Hematopoietic multipotent progenitor cell (in vitro differentiated cells): ENCODE measurements at regions not wholly inside any gene's neighbourhood (a gene's known extent, or its start where the extent isn't known, plus 50 kb on each side); places are given as distances from the start of the nearest gene placed in this dataset.

Experiments used
- DNase-seq, 3 donors: peaks; one replicate each; pipeline ENCODE4 v3.0.0-alpha.2; 2011 to 2015; ENCODE audit warnings: low read depth in 2 of 3, low spot score in 2 of 3

- no peak for DNase-seq
Measured at GRCh38 chr6:169847901-169848311, 96.5 kb downstream of the ERMARD start.

- DNase-seq: no peak
Measured at GRCh38 chr6:169847141-169847674, 95.8 kb downstream of the ERMARD start.

DNA sequence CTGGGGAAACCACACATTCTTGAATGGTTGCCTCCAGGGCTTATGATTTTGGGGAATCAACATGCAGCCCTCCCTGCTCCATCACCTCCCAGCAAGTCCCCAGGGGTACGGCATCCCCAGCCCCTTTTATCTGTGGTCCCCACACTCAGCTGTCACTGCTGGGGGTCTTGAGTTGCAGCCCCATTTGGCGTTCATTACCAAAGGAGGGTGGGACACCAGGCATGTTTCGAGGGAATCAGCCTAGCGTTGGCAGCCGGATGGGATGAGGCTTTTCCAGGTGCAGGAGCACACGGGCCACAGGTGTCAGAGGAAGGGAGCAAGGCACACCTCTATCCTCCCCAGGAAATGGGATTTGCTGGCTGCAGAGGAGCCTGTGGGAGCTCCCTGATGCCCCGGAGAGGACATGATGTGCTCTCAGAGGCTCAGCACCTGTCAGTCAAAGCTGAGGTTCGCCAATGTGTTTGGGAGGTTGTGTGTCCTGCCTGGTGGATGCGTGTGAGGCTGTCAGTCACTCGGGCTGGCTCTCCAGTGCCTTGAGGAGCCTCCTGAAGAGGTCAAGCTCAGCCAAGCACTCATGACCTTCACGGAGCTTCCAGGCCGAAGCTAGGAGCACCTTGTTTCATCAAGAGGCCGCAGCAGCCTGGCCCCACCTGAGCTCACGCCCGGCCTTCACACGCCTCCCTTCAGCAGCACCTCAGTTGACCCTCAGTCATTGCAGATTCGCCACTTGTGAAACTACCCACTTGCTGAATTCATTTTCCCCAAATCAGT is 95.0 kb downstream of the ERMARD start:
- DNase-seq: no peak

DNA sequence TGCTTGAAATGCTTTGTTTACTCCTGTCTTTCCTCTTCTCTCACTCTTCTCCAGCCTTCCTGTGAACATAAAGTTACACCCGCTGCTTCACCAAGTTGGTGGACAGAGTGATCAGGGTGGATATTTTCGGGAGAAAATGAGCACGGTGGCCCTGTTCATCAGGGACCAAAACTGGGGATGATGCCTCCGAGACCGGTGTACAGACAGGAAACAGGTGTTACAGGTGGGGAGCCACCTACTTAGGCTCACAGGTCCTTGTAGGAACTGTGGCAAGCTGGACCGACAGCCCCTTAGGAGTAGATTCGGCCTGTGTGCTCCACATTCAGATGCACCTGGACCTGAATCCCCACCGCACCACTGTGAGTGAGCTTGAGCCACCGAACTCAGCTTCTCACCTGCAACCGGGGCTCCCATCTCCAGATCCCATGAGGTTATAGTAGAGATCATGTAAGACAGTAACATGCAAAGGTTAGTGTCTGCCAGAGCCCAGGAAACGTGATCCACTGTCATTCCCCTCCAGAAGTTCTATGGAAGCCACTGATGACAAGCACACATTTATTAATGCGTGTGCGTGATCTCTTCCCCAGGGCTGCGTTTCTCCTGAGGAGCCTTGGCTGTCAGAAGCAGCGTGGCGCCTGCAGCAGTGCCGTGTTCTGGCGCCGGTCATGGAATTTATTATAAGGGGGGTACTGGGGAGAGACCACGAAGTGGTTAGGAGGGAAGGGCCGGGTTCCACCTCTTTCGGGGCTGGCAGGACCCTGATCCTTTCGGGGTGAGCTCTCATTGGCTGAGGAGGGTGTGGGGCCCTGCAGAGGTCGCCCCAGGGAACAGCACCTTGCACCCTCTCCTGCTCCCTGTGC is 94.2 kb downstream of the ERMARD start:
- no peak for DNase-seq

DNA sequence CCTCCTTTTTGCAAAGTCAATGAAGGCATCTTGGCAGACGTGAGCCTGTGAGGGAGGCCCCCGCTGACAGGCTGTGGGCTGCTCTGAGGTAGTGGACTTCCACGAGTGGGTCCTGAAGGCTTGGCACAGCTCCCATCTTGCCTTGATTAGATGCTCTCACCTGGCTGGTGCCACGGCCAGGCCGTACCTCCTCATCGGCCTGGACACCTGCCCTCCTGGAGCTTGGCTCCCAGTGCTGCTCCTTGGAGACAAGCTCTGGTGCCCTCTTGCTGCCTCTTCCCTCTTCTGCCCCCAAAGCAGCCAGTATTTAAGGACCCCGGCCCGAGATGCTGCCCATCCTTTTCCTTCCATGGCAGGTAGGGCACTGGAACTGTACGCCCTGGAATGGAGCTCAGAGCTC is 93.5 kb downstream of the ERMARD start:
- DNase-seq: no peak

GRCh38 chr6:169843991-169844390 is 92.6 kb downstream of the ERMARD start:
- DNase-seq: no peak

DNA sequence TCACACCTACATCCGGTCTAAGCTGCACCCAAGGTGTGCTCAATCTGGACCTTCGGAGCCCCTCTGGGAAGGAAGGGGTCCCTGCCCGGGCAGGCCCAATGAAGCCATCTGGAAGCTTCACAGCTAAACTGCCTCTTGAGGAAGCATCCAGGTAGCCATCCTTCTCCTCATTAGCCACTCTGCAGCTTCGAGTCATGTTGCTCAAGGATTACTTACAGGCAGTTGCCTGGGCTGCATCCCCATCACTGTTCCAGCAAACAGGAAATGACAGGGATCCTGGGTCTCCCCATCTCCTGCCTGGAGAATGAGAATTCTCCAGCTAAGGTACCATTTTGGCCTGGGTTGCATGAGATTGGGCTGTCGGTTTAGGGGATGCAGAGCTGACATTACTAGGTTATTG is 91.7 kb downstream of the ERMARD start:
- no peak for DNase-seq

GRCh38 chr6:169841907-169842606 is 90.6 kb downstream of the ERMARD start:
- no peak for DNase-seq

- DNase-seq: no peak
Measured at GRCh38 chr6:169841251-169841650, 89.8 kb downstream of the ERMARD start.

DNA sequence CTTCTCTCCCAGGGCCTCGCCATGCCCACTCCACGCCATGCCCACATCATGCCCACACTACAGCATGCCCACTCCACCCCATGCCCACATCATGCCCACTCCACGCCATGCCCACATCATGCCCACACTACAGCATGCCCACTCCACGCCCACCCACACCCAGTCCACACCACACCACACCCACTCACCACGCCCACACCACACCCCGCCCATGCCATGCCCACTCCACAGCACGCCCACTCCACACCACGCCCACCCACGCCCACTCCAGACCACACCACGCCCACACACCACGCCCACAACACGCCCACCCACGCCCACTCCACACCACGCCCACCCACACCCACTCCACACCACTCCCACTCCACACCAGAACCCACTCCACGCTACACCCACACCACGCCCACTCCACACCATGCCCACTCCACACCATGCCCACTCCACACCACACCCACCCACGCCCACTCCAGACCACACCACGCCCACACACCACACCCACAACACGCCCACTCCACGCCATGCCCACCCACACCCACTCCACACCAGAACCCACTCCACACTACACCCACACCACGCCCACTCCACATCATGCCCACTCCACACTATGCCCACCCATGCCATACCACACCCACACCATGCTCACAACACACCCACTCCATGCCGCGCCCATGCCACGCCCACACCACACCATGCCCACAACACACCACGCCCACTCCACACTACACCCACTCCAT is 88.6 kb downstream of the ERMARD start:
- DNase-seq: no peak

DNA sequence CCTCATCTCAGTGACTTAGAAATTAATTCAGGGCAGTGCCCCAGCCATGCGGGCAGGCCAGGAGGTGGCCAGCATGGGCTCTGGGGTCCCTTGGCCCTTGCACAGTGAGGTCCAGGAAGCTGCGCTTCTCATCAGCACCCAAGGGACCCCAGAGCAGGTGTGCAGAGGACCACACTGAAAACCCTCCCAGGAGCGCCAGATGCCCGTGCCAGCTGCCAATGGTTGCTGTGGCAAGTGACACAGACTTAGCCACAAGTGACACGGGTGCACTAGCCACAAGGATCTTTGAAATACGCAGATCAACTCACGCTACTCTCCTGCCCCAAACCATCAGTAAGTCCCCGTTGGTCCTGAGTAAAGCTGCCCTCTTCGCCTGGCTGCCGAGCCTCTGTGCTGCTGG is 88.1 kb downstream of the ERMARD start:
- no peak for DNase-seq

GRCh38 chr6:169839029-169839481 is 87.6 kb downstream of the ERMARD start:
- no peak for DNase-seq

DNA sequence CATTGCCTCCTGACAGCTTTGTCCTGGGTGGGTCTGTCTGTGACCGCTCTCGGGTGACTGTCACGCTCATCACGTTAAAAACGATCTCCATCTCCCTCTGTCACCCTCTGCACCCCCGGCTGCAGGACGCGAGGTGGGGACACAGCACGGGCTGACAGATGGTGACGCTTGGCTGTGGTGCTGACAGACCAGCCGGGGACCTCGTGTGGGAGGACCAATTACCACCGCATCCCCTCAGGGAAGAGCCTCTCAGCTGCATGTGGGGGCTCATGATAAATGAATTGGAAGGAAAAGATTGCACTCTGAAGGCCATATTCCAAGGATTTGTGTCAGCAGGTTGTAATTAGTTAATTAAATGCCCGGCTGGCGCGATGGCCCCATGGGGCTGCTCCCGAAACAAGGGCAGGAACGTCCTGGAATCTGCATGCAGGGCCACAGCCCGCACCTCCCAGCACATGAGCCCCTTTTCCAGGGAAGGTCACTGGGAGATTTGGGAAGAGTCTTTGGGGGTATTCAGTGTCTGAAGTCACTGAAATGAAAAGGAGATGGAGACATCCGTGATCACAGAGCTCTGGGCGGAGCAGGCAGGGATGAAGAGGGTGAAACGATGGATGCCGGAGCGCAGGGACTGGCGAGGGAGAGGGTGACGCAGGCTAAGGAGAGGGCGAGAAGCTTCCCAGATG is 87.1 kb downstream of the ERMARD start:
- no peak for DNase-seq

GRCh38 chr6:169837529-169838250 is 86.3 kb downstream of the ERMARD start:
- no peak for DNase-seq

- no peak for DNase-seq
Measured at GRCh38 chr6:169833258-169833794, 81.9 kb downstream of the ERMARD start.

DNA sequence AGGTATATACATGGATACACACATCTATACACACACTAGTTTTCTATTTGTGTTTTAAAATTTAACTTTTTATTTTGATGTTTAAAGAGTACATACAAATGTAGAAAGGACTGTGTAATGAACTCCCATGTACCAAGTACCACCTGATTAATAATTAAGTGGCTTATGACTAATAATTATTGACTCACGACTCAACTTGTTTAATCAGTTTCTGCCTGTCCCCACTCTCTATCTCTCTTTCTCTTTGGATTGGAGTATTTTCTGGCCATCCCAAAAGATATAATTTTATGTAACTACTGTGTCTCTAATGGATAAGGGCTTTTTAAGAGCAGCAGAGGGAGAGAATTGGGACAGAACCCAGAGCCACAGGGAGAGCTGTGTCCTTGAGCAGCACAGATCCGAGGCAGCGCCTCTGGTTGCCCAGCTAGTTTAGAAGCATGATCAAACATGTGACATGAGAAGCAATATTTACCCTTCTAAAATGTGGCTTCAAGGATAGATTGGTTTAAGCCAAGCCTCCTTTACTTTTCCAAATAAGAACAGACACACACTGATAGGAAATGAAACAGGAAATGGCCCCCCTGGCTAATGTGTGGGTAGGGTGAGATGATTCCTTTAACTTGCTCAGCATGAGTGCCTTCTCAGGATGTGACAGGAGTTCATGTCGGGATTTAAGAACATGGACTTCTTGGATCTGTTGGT is 81.0 kb downstream of the ERMARD start:
- DNase-seq: no peak

DNA sequence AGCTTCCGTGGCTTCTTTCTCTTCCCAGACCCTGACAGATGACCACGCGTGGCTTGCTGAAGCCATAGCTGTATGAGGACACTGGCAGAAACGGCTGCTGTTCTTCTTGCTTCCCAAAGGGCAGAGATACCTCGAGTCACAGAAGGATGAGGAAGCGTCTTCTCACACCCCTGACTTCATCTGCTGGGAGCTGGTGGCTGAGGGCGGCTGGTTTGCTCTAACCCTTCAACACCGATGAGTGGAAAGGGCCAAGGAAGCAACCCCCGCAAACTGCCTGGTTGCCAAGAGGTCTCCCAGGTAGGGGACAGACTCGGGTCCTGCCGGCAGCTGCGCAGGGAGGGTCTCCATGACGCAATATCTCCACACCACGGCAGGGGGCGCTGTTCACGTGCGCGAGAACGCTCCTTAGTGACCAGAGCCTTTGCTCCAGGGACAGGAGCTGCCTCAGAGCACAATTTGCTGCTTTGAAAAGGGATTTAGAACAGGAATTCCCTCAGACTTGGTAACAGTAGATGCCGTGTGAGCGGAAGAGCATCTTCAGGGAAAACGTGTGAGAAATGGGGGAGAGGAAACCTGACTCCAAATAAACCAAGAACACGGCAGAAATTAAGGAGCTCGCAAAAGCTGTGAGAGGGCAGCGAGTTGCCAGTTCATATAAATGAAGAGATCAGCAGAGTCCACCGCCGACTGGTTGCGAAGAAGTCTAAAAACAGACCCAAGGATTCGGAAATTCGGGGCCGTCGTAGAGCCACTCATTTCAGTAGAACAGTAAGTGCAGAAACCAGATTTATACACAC is 80.2 kb downstream of the ERMARD start:
- DNase-seq: peak; percentile 44 to 70 (median 56)
